Neural progenitor cell (in vitro differentiated cells): ENCODE measurements at regions not wholly inside any gene's neighbourhood (a gene's known extent, or its start where the extent isn't known, plus 50 kb on each side); places are given as distances from the start of the nearest gene placed in this dataset.

Experiments used
- CTCF ChIP-seq: fragments of 200-600 bp; sonication (generic); IDR thresholded peaks from 2 replicates; pipeline ENCODE4 v1.5.1; 2017; ENCODE audit warnings: antibody characterized with exemption, mild to moderate bottlenecking
- EZH2phosphoT487 ChIP-seq: fragments of 200-600 bp; sonication (generic); IDR thresholded peaks from 2 replicates; pipeline ENCODE4 v1.6.1; 2017; ENCODE audit warnings: antibody characterized with exemption

DNA sequence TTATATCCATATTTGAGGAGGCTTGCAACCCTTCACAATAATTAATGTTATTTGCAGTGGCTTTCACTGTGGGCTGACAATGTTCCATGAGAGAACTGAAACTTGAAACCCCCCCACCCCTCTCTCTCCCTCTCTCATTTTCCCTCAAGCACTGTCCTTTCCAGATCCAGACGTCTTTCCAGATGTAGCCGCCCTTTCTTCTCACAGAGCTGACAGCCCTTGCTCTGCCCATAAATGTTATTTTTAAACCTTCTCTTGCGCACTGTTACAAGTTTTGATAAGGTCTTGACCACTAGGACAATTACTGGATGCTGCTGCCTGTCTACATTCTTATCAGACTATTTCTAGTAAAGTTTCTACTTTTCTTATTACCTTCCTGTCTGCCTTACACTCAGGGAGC is 91.4 kb upstream of the LINC00305 start:
- TF ChIP-seq CTCF (no peak), EZH2phosphoT487 (no peak)
